Heart left ventricle (tissue), 16 donors: ENCODE measurements at regions not wholly inside any gene's neighbourhood (a gene's known extent, or its start where the extent isn't known, plus 50 kb on each side); places are given as distances from the start of the nearest gene placed in this dataset.
A peak's percentile ranks its signal among the peaks of the same experiment; 100 is the strongest.

Experiments
- ATAC-seq, 4 donors: fragments of 200-7000 bp; cut with Tn5 transposase; one replicate each; pipeline ENCODE4 v1.9.1; 2020 to 2022; ENCODE audit warnings: moderate library complexity in 4 of 4, mild to moderate bottlenecking in 3 of 4, moderate number of reproducible peaks in 1 of 4
- DNase-seq, 5 donors: peaks; one replicate each; pipeline ENCODE4 v3.0.0-alpha.2; 2020
- H3K27ac ChIP-seq, 12 donors: fragments of 200-600 bp; sonication (generic) in 4 of 12; one replicate each; pipeline versions ENCODE4 v1.5.0 to v1.8.0; 2016 to 2022; ENCODE audit warnings: mild to moderate bottlenecking in 2 of 12
- H3K27me3 ChIP-seq, 9 donors: fragments of 200-600 bp; sonication (generic) in 2 of 9; one replicate each; pipeline versions ENCODE4 v1.5.1 to v1.8.0; 2016 to 2022; ENCODE audit warnings: mild to moderate bottlenecking in 3 of 9
- H3K36me3 ChIP-seq, 9 donors: fragments of 200-600 bp; sonication (generic) in 2 of 9; one replicate each; pipeline versions ENCODE4 v1.5.0 to v1.8.0; 2018 to 2022; ENCODE audit warnings: mild to moderate bottlenecking in 2 of 9
- H3K4me1 ChIP-seq, 12 donors: fragments of 200-600 bp; sonication (generic) in 4 of 12; one replicate each; pipeline versions ENCODE4 v1.5.0 to v1.8.0; 2016 to 2022; ENCODE audit warnings: mild to moderate bottlenecking in 3 of 12
- H3K4me3 ChIP-seq, 12 donors: fragments of 200-600 bp; sonication (generic) in 4 of 12; one replicate each; pipeline versions ENCODE4 v1.5.0 to v1.8.0; 2017 to 2022; ENCODE audit warnings: mild to moderate bottlenecking in 9 of 12, moderate library complexity in 4 of 12
- H3K9me3 ChIP-seq, 12 donors: fragments of 200-600 bp; sonication (generic) in 4 of 12; one replicate each; pipeline versions ENCODE4 v1.5.0 to v1.8.0; 2016 to 2022; ENCODE audit warnings: mild to moderate bottlenecking in 1 of 12
- CTCF ChIP-seq, 12 donors: fragments of 200-600 bp; sonication (generic) in 4 of 12; IDR thresholded peaks; one replicate each; pipeline versions ENCODE4 v1.5.0 to v1.8.0; 2018 to 2022; ENCODE audit warnings: antibody characterized with exemption in 12 of 12, mild to moderate bottlenecking in 5 of 12
- POLR2A ChIP-seq, 2 donors: fragments of 450-650 bp; IDR thresholded peaks; one replicate each; pipeline ENCODE4 v1.6.1; 2017; ENCODE audit warnings: antibody characterized with exemption in 2 of 2, mild to moderate bottlenecking in 2 of 2, moderate library complexity in 2 of 2
- WGBS, 4 donors: extraction: QIAGEN DNeasy Blood & Tissue Kit in 2 of 4; methylation state at CpG; one replicate each; pipeline versions ENCODE4 v1.1.5 to v1.1.7; 2013 to 2018; 5-methylcytosine and 5-hydroxymethylcytosine counted together
- intact Hi-C, 10 donors: fragments of 100-400 bp; cut with DNase I; formaldehyde crosslinking; loops; one replicate each; pipeline versions ENCODE4 v1.11.1 to v1.14.2; 2022
- donor health status: ischemic (EF 13 %, LVEDD 7.1; RV severe dilation, severe dysfunction).
- donor health status: healthy with polysubstance abuse.
- donor health status: DM: no; HTN: yes; CAD: no.
- donor health status: DM: no; HTN: no; CAD: no.
- donor health status: ischemic (EF 25% LVEDD 6.9; RV normal size, moderate dysfunction).
- donor health status: ischemic (EF 25% LVEDD 5.7; RV mildly dilated, moderate dysfunction).
- donor health status: healthy.
- donor health status: DM: yes; HTN: yes; CAD: no.
- donor health status: ischemic (EF 35%, LVEDD 5.7; RV mildly dilated, moderate dysfunction).
- donor health status: nonischemic (EF 11% LVEDD 7.7; RV severe dilation, severe dysfunction).
- donor health status: DM: yes; HTN: yes; CAD: no.
- donor health status: PGD.
- donor health status: ischemic (EF 29% LVEDD 5.4; RV normal size, mild dysfunction).
- donor health status: nonischemic (EF 23%, LVEDD 6.1; RV moderate dilation, normal function).

DNA sequence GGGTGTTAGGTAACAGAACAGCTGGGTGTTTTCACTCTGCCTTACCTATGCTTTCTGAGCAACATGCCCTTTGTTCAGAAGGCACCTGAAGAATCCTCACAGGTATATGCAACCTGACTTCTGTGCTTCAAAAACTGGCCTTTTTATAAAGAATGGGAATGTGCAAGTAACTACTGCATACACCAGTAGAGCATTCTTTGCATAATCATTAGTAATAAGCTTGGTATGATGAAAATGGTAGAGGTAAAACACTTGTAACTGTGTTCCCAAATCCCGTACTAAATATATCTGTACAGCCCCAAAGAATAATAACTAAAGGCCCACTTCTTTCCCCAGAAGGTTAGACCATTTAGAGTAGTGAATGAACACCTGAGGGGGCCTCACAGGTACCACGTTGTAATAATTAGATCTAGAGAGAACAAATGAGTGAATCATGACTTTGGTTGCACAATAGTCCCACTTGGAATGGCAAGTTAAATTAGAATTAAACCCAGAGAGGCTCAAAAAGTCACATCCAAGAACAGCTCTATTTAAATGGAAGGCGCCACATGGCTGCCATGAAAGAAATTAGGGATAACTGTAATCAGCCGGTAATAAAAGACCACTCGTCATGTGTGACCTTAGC is 413.9 kb downstream of the KLF12 start:
- Histone ChIP-seq H3K4me1 (peaks cover 0 to 21% (median 11%) of the 10 kb centered on the region in 12 donors), H3K27me3 (no peaks in the 10 kb centered on the region), H3K36me3 (peaks cover 0 to 7% (median under 1%) of the 10 kb centered on the region in 9 donors), H3K4me3 (no peak overlapping the region), H3K27ac (no peak overlapping the region), H3K9me3 (no peaks in the 10 kb centered on the region)
- WGBS, 4 donors: 89 to 97% (median 92%) methylated on average over 5 of the region's 5 CpGs
- ATAC-seq (no peak), DNase-seq (no peak)
- intact Hi-C loops: no loop called here
- no peak for TF ChIP-seq POLR2A (IDR thresholded peaks at IDR 0.05)
- no peak for TF ChIP-seq CTCF (IDR thresholded peaks at IDR 0.05)

DNA sequence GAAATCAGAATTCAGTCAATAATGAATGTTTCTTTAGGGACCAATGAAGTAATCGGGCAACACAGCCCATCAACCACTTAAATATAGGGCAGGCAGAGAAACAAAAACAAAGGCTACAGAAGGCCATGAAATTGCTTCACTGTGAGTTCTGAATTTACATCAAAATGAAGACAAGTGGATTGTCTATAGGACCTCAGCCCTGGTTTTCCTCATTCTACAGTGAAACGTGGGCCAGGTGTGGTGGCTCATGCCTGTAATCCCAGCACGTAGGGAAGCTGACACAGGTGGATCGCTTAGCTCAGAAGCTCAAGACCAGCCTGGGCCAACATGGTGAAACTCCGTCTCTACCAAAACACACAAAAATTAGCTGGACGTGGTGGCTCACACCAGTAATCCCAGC is 416.0 kb downstream of the KLF12 start:
- DNase-seq (no peak), ATAC-seq (no peak)
- intact Hi-C loops: no loop called here
- Histone ChIP-seq H3K9me3 (no peaks in the 10 kb centered on the region), H3K27ac (no peak overlapping the region), H3K36me3 (peaks cover 0 to 28% (median 10%) of the 10 kb centered on the region in 9 donors), H3K4me3 (no peak overlapping the region), H3K27me3 (no peaks in the 10 kb centered on the region), H3K4me1 (peaks cover 0 to 21% (median 11%) of the 10 kb centered on the region in 12 donors)
- WGBS, 4 donors: 84 to 94% (median 92%) methylated on average over 6 of the region's 6 CpGs
- no peak for TF ChIP-seq CTCF (IDR thresholded peaks at IDR 0.05)
- no peak for TF ChIP-seq POLR2A (IDR thresholded peaks at IDR 0.05)

GRCh38 chr13:73717632-73718031 is 416.6 kb downstream of the KLF12 start:
- ATAC-seq: peak in 2 of 4 donors; percentile 11 to 71
- DNase-seq: no peak
- Histone ChIP-seq H3K9me3 (no peaks in the 10 kb centered on the region), H3K36me3 (peaks cover 0 to 34% (median 10%) of the 10 kb centered on the region in 9 donors), H3K4me3 (no peak overlapping the region), H3K27me3 (no peaks in the 10 kb centered on the region), H3K4me1 (peaks cover 0 to 21% (median 11%) of the 10 kb centered on the region in 12 donors), H3K27ac (no peak overlapping the region)
- no peak for TF ChIP-seq POLR2A (IDR thresholded peaks at IDR 0.05)
- no peak for TF ChIP-seq CTCF (IDR thresholded peaks at IDR 0.05)
- intact Hi-C loops: no loop called here
- WGBS, 4 donors: 30 to 40% (median 35%) methylated on average over 2 of the region's 2 CpGs

- no peak for TF ChIP-seq CTCF (IDR thresholded peaks at IDR 0.05)
- TF ChIP-seq POLR2A (IDR thresholded peaks at IDR 0.05): no peak
- intact Hi-C loops: no loop called here
- H3K27me3 ChIP-seq: no peaks in the 10 kb centered on the region
- peaks cover 0 to 21% (median 11%) of the 10 kb centered on the region in 12 donors for H3K4me1 ChIP-seq
- H3K27ac ChIP-seq: peak overlapping the region in 1 of 12 donors; percentile 46
- no peaks in the 10 kb centered on the region for H3K9me3 ChIP-seq
- 60 to 82% (median 72%) methylated on average over 2 of the region's 2 CpGs for WGBS, 4 donors
- H3K4me3 ChIP-seq: no peak overlapping the region
- ATAC-seq (no peak), DNase-seq (no peak)
- H3K36me3 ChIP-seq: peaks cover 0 to 50% (median 10%) of the 10 kb centered on the region in 9 donors
Measured at GRCh38 chr13:73715911-73716510, 418.2 kb downstream of the KLF12 start.
